Stimulated activated CD8-positive, alpha-beta memory T cell treated with anti-CD3 and anti-CD28 coated beads, Interleukin-7, amount 100 ng/mL, for 1 hour (primary cell): ENCODE measurements at regions not wholly inside any gene's neighbourhood (a gene's known extent, or its start where the extent isn't known, plus 50 kb on each side); places are given as distances from the start of the nearest gene placed in this dataset.
A peak's percentile ranks its signal among the peaks of the same experiment; 100 is the strongest.
"Not testable (repeated sequence)": the region's sequence is repeated elsewhere in the genome, so short reads cannot be mapped to it uniquely, and the experiment has no call there.

Source experiments
- DNase-seq, 2 donors: peaks; one replicate each; pipeline ENCODE4 v3.0.0-alpha.2; 2020; ENCODE audit warnings: low read depth in 2 of 2

GRCh38 chr4:77220828-77221613 is 64.0 kb downstream of the CCNG2 start:
- no peak for DNase-seq

GRCh38 chr4:77225022-77225421 is 68.0 kb downstream of the CCNG2 start:
- no peak for DNase-seq

GRCh38 chr4:77226939-77227705 is 70.1 kb downstream of the CCNG2 start:
- DNase-seq: no peak

GRCh38 chr4:77229433-77229832 is 72.4 kb downstream of the CCNG2 start:
- no peak for DNase-seq

GRCh38 chr4:77232653-77233052 is 75.6 kb downstream of the CCNG2 start:
- no peak for DNase-seq

GRCh38 chr4:77235289-77235854 is 78.4 kb downstream of the CCNG2 start:
- DNase-seq: no peak

- DNase-seq: no peak
These were observed 79.8 kb downstream of the CCNG2 start for GRCh38 chr4:77236806-77237205.

- DNase-seq: peak; percentile 11 to 22
These were observed 83.6 kb downstream of the CCNG2 start for GRCh38 chr4:77240469-77241066.

- no peak for DNase-seq
These were observed 91.8 kb downstream of the CCNG2 start for GRCh38 chr4:77248805-77249204.

GRCh38 chr4:77251751-77252150 is 94.7 kb downstream of the CCNG2 start:
- DNase-seq: no peak

GRCh38 chr4:77263247-77263646 is 106.2 kb downstream of the CCNG2 start:
- DNase-seq: no peak

- not testable (repeated sequence) for DNase-seq
These were observed 107.0 kb downstream of the CCNG2 start for GRCh38 chr4:77263976-77264375.

GRCh38 chr4:77264826-77265225 is 107.8 kb downstream of the CCNG2 start:
- DNase-seq: no peak

GRCh38 chr4:77268108-77268507 is 111.1 kb downstream of the CCNG2 start:
- DNase-seq: no peak

- no peak for DNase-seq
These were observed 112.5 kb downstream of the CCNG2 start for GRCh38 chr4:77269505-77269904.

- no peak for DNase-seq
These were observed 116.4 kb downstream of the CCNG2 start for GRCh38 chr4:77273412-77273811.

GRCh38 chr4:77279114-77279513 is 122.1 kb downstream of the CCNG2 start:
- DNase-seq: not testable (repeated sequence)

- no peak for DNase-seq
These were observed 125.3 kb downstream of the CCNG2 start for GRCh38 chr4:77282305-77282704.

- no peak for DNase-seq
These were observed 127.0 kb downstream of the CCNG2 start for GRCh38 chr4:77284036-77284435.

GRCh38 chr4:77286906-77287305 is 129.9 kb downstream of the CCNG2 start:
- no peak for DNase-seq

- DNase-seq: no peak
These were observed 136.4 kb downstream of the CCNG2 start for GRCh38 chr4:77293426-77293825.

- not testable (repeated sequence) for DNase-seq
These were observed 144.0 kb downstream of the CCNG2 start for GRCh38 chr4:77300996-77301395.
